IMR-90 (cell line): ENCODE measurements at regions not wholly inside any gene's neighbourhood (a gene's known extent, or its start where the extent isn't known, plus 50 kb on each side); places are given as distances from the start of the nearest gene placed in this dataset.

Source experiments
- ATAC-seq: fragments of 200-7000 bp; cut with Tn5 transposase; 2 replicates; pipeline ENCODE4 v1.9.1; 2020; ENCODE audit warnings: low read depth, mild to moderate bottlenecking, moderate library complexity
- BruUV-seq: library from RNA; stranded (reverse); fragments of 400-500 nt; replicated peaks from 2 replicates; lab custom pipeline; 2021; lab: Mats Ljungman, UMichigan
- CTCF ChIA-PET: fragments of 300-600 bp; formaldehyde crosslinking; extraction: SDS; loops from one replicate; lab custom pipeline; 2021; ENCODE audit warnings: antibody characterized with exemption; lab: Yijun Ruan, JAX
- POLR2A ChIA-PET: fragments of 300-600 bp; sonication (Branson Sonifier 250); formaldehyde crosslinking; loops from one replicate; lab custom pipeline; 2022; ENCODE audit warnings: antibody characterized with exemption; ENCODE audit not compliant: unreplicated experiment; lab: Charles Lee
- DNase-seq: peaks from one replicate; pipeline ENCODE4 v3.0.0; 2013
- H2AFZ ChIP-seq: replicated peaks from 2 replicates; pipeline ENCODE3; 2013; ENCODE audit warnings: low read length, mild to moderate bottlenecking; ENCODE audit not compliant: poor library complexity
- H2AK5ac ChIP-seq: 2 replicates; pipeline ENCODE4 v1.6.1; 2013; ENCODE audit warnings: low read depth, low read length, inconsistent platforms
- H2AK9ac ChIP-seq: replicated peaks from 2 replicates; pipeline ENCODE3; 2013; ENCODE audit warnings: mild to moderate bottlenecking, low read depth, low read length, moderate library complexity; ENCODE audit not compliant: poor library complexity
- H2BK120ac ChIP-seq: 2 replicates; pipeline ENCODE4 v1.6.1; 2013; ENCODE audit warnings: low read depth, low read length, inconsistent platforms
- H2BK15ac ChIP-seq: 3 replicates; pipeline ENCODE4 v1.6.1; 2013; ENCODE audit warnings: low read depth, low read length, inconsistent platforms
- H2BK20ac ChIP-seq: 2 replicates; pipeline ENCODE4 v1.6.1; 2013; ENCODE audit warnings: low read depth, mild to moderate bottlenecking, inconsistent platforms, low read length, moderate library complexity
- H2BK5ac ChIP-seq: 2 replicates; pipeline ENCODE4 v1.6.1; 2013; ENCODE audit warnings: mild to moderate bottlenecking, low read depth, low read length, inconsistent platforms; ENCODE audit not compliant: poor library complexity, severe bottlenecking
- H3K14ac ChIP-seq: replicated peaks from 2 replicates; pipeline ENCODE4 v1.6.1; 2013; ENCODE audit warnings: low read depth, low read length, inconsistent platforms
- H3K18ac ChIP-seq: 2 replicates; pipeline ENCODE4 v1.6.1; 2013; ENCODE audit warnings: low read depth, low read length, control low read depth
- H3K23ac ChIP-seq: 2 replicates; pipeline ENCODE4 v1.6.1; 2013; ENCODE audit warnings: low read depth, low read length, inconsistent platforms
- H3K27ac ChIP-seq: 2 replicates; pipeline ENCODE4 v1.5.1; 2013; ENCODE audit warnings: mild to moderate bottlenecking, control low read depth, low read length; ENCODE audit not compliant: insufficient read depth
- H3K27me3 ChIP-seq: 2 replicates; pipeline ENCODE4 v1.6.1; 2013; ENCODE audit warnings: low read length; ENCODE audit not compliant: control insufficient read depth, insufficient read depth
- H3K36me3 ChIP-seq: 2 replicates; pipeline ENCODE4 v1.6.1; 2013; ENCODE audit warnings: low read length, mixed read lengths; ENCODE audit not compliant: control insufficient read depth, insufficient read depth
- H3K4ac ChIP-seq: 2 replicates; pipeline ENCODE4 v1.6.1; 2013; ENCODE audit warnings: low read depth, low read length, inconsistent platforms
- H3K4me1 ChIP-seq: 2 replicates; pipeline ENCODE4 v1.6.1; 2013; ENCODE audit warnings: low read length, mixed read lengths; ENCODE audit not compliant: control insufficient read depth, insufficient read depth
- H3K4me2 ChIP-seq: 2 replicates; pipeline ENCODE4 v1.6.1; 2013; ENCODE audit warnings: low read depth, mild to moderate bottlenecking, control low read depth, low read length, moderate library complexity
- H3K4me3 ChIP-seq: 2 replicates; pipeline ENCODE4 v1.5.1; 2013; ENCODE audit warnings: low read depth, mild to moderate bottlenecking, control low read depth, low read length, moderate library complexity; ENCODE audit not compliant: insufficient read depth
- H3K56ac ChIP-seq: 2 replicates; pipeline ENCODE4 v1.6.1; 2013; ENCODE audit warnings: low read length, inconsistent platforms; ENCODE audit not compliant: insufficient read depth; ENCODE audit errors: extremely low read depth
- H3K79me1 ChIP-seq, 2 experiments: 2 replicates each; pipeline ENCODE4 v1.6.1; 2013; ENCODE audit warnings: low read length in 2 of 2, inconsistent platforms in 1 of 2, low read depth in 1 of 2
- H3K9ac ChIP-seq: 2 replicates; pipeline ENCODE4 v1.6.1; 2013; ENCODE audit warnings: low read depth, low read length, control low read depth
- H3K9me1 ChIP-seq: 2 replicates; pipeline ENCODE4 v1.6.1; 2013; ENCODE audit warnings: low read length, inconsistent platforms; ENCODE audit not compliant: insufficient read depth
- H3K9me3 ChIP-seq: 2 replicates; pipeline ENCODE4 v1.6.1; 2013; ENCODE audit warnings: low read length; ENCODE audit not compliant: control insufficient read depth, insufficient read depth
- H4K20me1 ChIP-seq: 2 replicates; pipeline ENCODE4 v1.6.1; 2013; ENCODE audit warnings: low read length, inconsistent platforms; ENCODE audit not compliant: insufficient read depth
- H4K5ac ChIP-seq: 2 replicates; pipeline ENCODE4 v1.6.1; 2013; ENCODE audit warnings: mild to moderate bottlenecking, low read depth, low read length, control low read depth
- H4K8ac ChIP-seq, 2 experiments: 2 replicates each; pipeline ENCODE4 v1.6.1; 2013; ENCODE audit warnings: low read depth in 2 of 2, low read length in 2 of 2, control low read depth in 1 of 2, inconsistent platforms in 1 of 2
- H4K91ac ChIP-seq: 2 replicates; pipeline ENCODE4 v1.6.1; 2013; ENCODE audit warnings: low read depth, low read length, inconsistent platforms; ENCODE audit not compliant: insufficient read depth
- BHLHE40 ChIP-seq: fragments of 150-350 bp; IDR thresholded peaks from 2 replicates; pipeline ENCODE4 v1.6.1; 2016; ENCODE audit warnings: mild to moderate bottlenecking, low read depth, low read length
- CEBPB ChIP-seq: IDR thresholded peaks from 2 replicates; pipeline ENCODE4 v1.6.1; 2012; ENCODE audit warnings: low read depth, low read length, improper control_type of control experiment
- CHD1 ChIP-seq: IDR thresholded peaks from 2 replicates; pipeline ENCODE4 v1.6.1; 2012; ENCODE audit warnings: low read depth, low read length, improper control_type of control experiment
- FOS ChIP-seq: fragments of 150-350 bp; IDR thresholded peaks from 2 replicates; pipeline ENCODE4 v1.6.1; 2016; ENCODE audit warnings: low read depth, low read length
- MAFK ChIP-seq: IDR thresholded peaks from 2 replicates; pipeline ENCODE4 v1.6.1; 2012; ENCODE audit warnings: low read depth, low read length, improper control_type of control experiment
- MAZ ChIP-seq: IDR thresholded peaks from 2 replicates; pipeline ENCODE4 v1.6.1; 2012; ENCODE audit warnings: low read depth, mild to moderate bottlenecking, low read length, improper control_type of control experiment, moderate library complexity, borderline replicate concordance
- MXI1 ChIP-seq: IDR thresholded peaks from 2 replicates; pipeline ENCODE4 v1.6.1; 2012; ENCODE audit warnings: low read depth, mild to moderate bottlenecking, low read length, moderate library complexity, borderline replicate concordance
- NFE2L2 ChIP-seq: fragments of 150-350 bp; IDR thresholded peaks from 2 replicates; pipeline ENCODE4 v1.6.1; 2016; ENCODE audit warnings: low read depth, mild to moderate bottlenecking, low read length
- POLR2A ChIP-seq: IDR thresholded peaks from 2 replicates; pipeline ENCODE4 v1.6.1; 2012; ENCODE audit warnings: mild to moderate bottlenecking, low read depth, low read length
- RAD21 ChIP-seq: IDR thresholded peaks from 2 replicates; pipeline ENCODE4 v1.6.1; 2012; ENCODE audit warnings: low read length, improper control_type of control experiment
- RCOR1 ChIP-seq: IDR thresholded peaks from 2 replicates; pipeline ENCODE4 v1.6.1; 2012; ENCODE audit warnings: mild to moderate bottlenecking, low read length, improper control_type of control experiment; ENCODE audit not compliant: insufficient replicate concordance
- RFX5 ChIP-seq: IDR thresholded peaks from 2 replicates; pipeline ENCODE4 v1.8.0; 2012; ENCODE audit warnings: low read depth, mild to moderate bottlenecking, low read length, moderate library complexity
- SMC3 ChIP-seq: fragments of 150-350 bp; IDR thresholded peaks from 2 replicates; pipeline ENCODE4 v1.6.1; 2016; ENCODE audit warnings: low read depth, mild to moderate bottlenecking, antibody characterized with exemption, low read length, moderate library complexity
- WGBS, 2 experiments: methylation state at CpG; one replicate each; pipeline versions ENCODE4 v1.1.5 to v1.1.7; 2013; ENCODE audit warnings: missing lambda C conversion rate in 2 of 2; ENCODE audit not compliant: insufficient read length in 1 of 2; ENCODE audit errors: extremely low coverage in 2 of 2; 5-methylcytosine and 5-hydroxymethylcytosine counted together
- dilution Hi-C: fragments of 300-500 bp; cut with HindIII; formaldehyde crosslinking; loops from one replicate; pipeline ENCODE4 v1.14.3; 2018; ENCODE audit warnings: low sequenced_read_pairs; ENCODE audit not compliant: unreplicated experiment
- in situ Hi-C: fragments of 300-500 bp; cut with MboI; formaldehyde crosslinking; loops from 3 replicates; pipeline ENCODE4 v1.14.3; 2019; ENCODE audit warnings: low sequenced_read_pairs, inconsistent platforms, mixed read lengths
- intact Hi-C: fragments of 100-400 bp; cut with micrococcal nuclease; formaldehyde crosslinking; loops from 2 replicates; pipeline ENCODE4 v1.10.0; 2022
- TF ChIP-seq, protein P1 (sequence below): conservative IDR thresholded peaks from 2 replicates; pipeline ENCODE4 v1.5.1; 2012; ENCODE audit warnings: mild to moderate bottlenecking, low read depth, low read length, improper control_type of control experiment
- TF ChIP-seq, protein P2 (sequence below): fragments of 150-350 bp; IDR thresholded peaks from 2 replicates; pipeline ENCODE4 v1.6.1; 2017; ENCODE audit warnings: mild to moderate bottlenecking, antibody characterized with exemption, low read length, low read depth
- TF ChIP-seq, protein P3 (sequence below): fragments of 150-350 bp; IDR thresholded peaks from 2 replicates; pipeline ENCODE4 v1.6.1; 2016; ENCODE audit warnings: low read depth, mild to moderate bottlenecking, low read length, moderate library complexity, borderline replicate concordance

DNA sequence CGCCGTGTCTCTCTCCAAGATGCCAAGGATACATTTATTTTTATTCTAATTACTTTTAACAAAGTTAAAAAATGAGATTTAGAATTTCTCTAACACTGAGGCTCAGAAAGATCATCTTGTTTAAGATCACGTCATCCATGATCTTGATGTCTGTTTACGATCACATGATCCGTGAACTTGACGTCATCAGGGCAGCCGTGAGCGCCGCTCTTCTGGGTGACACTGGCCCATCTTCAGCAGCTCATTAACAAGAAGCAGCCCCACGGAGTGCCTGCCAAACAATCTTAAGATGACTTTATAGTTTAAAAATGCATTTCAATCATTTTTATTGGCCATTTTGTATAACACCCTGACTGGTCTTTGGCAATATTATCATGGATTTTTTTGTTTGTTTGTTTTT, 291.1 kb upstream of the PRKCQ start:
- H3K18ac ChIP-seq, result no peak overlapping the region
- POLR2A ChIA-PET, result no interaction called here

More for the DNA sequence above, 291.1 kb upstream of the PRKCQ start:
- Histone ChIP-seq H3K4me1 (peaks cover 2% of the 10 kb centered on the region; the same call in 1 of the 2 replicates), H2BK20ac (no peak overlapping the region), H3K23ac (no peak overlapping the region), H4K5ac (no peak overlapping the region), H3K9me3 (no peaks in the 10 kb centered on the region), H3K79me1 (no peaks in the 10 kb centered on the region), H3K27me3 (no peaks in the 10 kb centered on the region; the same call in 1 of the 2 replicates), H3K9me1 (no peaks in the 10 kb centered on the region), H3K4ac (no peak overlapping the region), H4K20me1 (no peaks in the 10 kb centered on the region), H2AK9ac (no peak overlapping the region), H3K36me3 (no peaks in the 10 kb centered on the region), H3K56ac (no peak overlapping the region), H2BK15ac (no peak overlapping the region), H2BK5ac (no peak overlapping the region), H3K4me2 (no peak overlapping the region), H3K27ac (no peak overlapping the region), H4K91ac (no peak overlapping the region), H4K8ac (no peak overlapping the region), H2AFZ (no peak overlapping the region), H2AK5ac (no peak overlapping the region), H3K14ac (no peak overlapping the region), H3K9ac (no peak overlapping the region), H2BK120ac (no peak overlapping the region), H3K4me3 (no peak overlapping the region)
- no peak for ATAC-seq
- BruUV-seq, result no TSS peak
- no peak for DNase-seq
- WGBS, 2 experiments, result no CpG with 5 or more reads among the region's 10 CpGs
- TF ChIP-seq CHD1 (no peak), CEBPB (no peak), NFE2L2 (no peak), RCOR1 (no peak), MAFK (no peak), RFX5 (no peak), MXI1 (no peak), POLR2A (no peak), RAD21 (no peak), MAZ (no peak), SMC3 (no peak), FOS (no peak), BHLHE40 (no peak)
- TF ChIP-seq, protein P1, sequence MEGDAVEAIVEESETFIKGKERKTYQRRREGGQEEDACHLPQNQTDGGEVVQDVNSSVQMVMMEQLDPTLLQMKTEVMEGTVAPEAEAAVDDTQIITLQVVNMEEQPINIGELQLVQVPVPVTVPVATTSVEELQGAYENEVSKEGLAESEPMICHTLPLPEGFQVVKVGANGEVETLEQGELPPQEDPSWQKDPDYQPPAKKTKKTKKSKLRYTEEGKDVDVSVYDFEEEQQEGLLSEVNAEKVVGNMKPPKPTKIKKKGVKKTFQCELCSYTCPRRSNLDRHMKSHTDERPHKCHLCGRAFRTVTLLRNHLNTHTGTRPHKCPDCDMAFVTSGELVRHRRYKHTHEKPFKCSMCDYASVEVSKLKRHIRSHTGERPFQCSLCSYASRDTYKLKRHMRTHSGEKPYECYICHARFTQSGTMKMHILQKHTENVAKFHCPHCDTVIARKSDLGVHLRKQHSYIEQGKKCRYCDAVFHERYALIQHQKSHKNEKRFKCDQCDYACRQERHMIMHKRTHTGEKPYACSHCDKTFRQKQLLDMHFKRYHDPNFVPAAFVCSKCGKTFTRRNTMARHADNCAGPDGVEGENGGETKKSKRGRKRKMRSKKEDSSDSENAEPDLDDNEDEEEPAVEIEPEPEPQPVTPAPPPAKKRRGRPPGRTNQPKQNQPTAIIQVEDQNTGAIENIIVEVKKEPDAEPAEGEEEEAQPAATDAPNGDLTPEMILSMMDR, result no peak
- TF ChIP-seq, protein P2, sequence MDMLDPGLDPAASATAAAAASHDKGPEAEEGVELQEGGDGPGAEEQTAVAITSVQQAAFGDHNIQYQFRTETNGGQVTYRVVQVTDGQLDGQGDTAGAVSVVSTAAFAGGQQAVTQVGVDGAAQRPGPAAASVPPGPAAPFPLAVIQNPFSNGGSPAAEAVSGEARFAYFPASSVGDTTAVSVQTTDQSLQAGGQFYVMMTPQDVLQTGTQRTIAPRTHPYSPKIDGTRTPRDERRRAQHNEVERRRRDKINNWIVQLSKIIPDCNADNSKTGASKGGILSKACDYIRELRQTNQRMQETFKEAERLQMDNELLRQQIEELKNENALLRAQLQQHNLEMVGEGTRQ, result no peak
- TF ChIP-seq, protein P3, sequence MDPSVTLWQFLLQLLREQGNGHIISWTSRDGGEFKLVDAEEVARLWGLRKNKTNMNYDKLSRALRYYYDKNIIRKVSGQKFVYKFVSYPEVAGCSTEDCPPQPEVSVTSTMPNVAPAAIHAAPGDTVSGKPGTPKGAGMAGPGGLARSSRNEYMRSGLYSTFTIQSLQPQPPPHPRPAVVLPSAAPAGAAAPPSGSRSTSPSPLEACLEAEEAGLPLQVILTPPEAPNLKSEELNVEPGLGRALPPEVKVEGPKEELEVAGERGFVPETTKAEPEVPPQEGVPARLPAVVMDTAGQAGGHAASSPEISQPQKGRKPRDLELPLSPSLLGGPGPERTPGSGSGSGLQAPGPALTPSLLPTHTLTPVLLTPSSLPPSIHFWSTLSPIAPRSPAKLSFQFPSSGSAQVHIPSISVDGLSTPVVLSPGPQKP, result no peak
- dilution Hi-C loops, result no loop called here
- in situ Hi-C loops, result no loop called here
- CTCF ChIA-PET, result no interaction called here
- intact Hi-C loops, result no loop called here
